ENCODE measurements at regions not wholly inside any gene's neighbourhood (a gene's known extent, or its start where the extent isn't known, plus 50 kb on each side); places are given as distances from the start of the nearest gene placed in this dataset.

DNA sequence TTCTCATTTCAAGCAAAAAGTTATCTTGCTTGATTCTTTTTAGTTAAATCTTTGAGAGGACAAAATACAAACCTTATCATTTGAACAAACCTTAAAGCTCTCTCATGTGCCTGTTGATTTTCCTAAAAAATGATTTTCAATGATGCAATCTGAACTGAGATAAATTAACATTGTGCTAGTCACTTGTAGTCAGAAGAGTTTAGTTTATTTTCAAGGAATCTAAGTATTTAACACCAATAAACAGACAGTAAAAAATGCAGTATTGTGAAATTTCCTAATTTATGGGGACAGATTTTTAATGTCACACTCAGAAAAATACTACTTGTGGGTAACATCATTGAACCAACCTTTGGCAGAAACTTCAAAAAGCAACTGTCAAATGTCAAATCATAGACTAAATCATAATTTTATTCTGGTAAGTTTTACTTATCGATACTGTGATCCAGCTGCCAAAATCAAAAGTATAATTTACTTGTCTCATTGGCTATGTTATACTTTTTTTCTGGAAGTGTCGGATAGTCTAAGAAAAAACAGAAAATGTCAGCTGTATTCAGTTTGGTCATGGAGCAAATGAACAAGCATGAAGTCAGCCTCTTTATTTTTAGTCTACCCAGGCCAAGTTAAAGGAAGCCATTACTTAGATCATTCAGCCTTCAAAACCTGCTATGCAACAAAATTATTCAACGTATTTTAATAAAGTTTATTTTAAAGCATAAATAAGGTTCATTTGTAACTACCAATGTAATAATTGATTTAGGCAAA, 52.4 kb upstream of the FNDC3B start:
- no peak overlapping the region for H3K27ac ChIP-seq (ENCODE audit: control insufficient read depth, insufficient read depth, low read length)
- no peak for FAIRE-seq
- no peaks in the 10 kb centered on the region for H3K36me3 ChIP-seq (ENCODE audit: control insufficient read depth in 2 of 2, extremely low read depth in 1 of 2, insufficient read depth in 2 of 2, low read length in 2 of 2)
- no peaks in the 10 kb centered on the region for H3K4me1 ChIP-seq (ENCODE audit: control insufficient read depth, extremely low read depth, insufficient read depth, low read length)
- TF ChIP-seq EZH2 (IDR thresholded peaks at IDR 0.05; ENCODE audit: low read length) = no peak
- TF ChIP-seq, protein P1, sequence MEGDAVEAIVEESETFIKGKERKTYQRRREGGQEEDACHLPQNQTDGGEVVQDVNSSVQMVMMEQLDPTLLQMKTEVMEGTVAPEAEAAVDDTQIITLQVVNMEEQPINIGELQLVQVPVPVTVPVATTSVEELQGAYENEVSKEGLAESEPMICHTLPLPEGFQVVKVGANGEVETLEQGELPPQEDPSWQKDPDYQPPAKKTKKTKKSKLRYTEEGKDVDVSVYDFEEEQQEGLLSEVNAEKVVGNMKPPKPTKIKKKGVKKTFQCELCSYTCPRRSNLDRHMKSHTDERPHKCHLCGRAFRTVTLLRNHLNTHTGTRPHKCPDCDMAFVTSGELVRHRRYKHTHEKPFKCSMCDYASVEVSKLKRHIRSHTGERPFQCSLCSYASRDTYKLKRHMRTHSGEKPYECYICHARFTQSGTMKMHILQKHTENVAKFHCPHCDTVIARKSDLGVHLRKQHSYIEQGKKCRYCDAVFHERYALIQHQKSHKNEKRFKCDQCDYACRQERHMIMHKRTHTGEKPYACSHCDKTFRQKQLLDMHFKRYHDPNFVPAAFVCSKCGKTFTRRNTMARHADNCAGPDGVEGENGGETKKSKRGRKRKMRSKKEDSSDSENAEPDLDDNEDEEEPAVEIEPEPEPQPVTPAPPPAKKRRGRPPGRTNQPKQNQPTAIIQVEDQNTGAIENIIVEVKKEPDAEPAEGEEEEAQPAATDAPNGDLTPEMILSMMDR (optimal IDR thresholded peaks at IDR 0.05 in 1 of 3, IDR thresholded peaks at IDR 0.05 in 1 of 3, conservative IDR thresholded peaks at IDR 0.05 in 1 of 3; ENCODE audit: extremely low read depth in 1 of 3, insufficient read depth in 2 of 3, low read length in 3 of 3) = no peak
- no peak overlapping the region for H3K9ac ChIP-seq (ENCODE audit: control insufficient read depth, extremely low read depth, insufficient read depth, low read length)
- no peak overlapping the region for H3K4me2 ChIP-seq (ENCODE audit: control insufficient read depth, extremely low read depth, insufficient read depth, low read depth, low read length)
- H3K79me2 ChIP-seq (ENCODE audit: control insufficient read depth, insufficient read depth, low read length) = no peaks in the 10 kb centered on the region
- no peak for DNase-seq (ENCODE audit: low read depth, low spot score)
- H3K4me3 ChIP-seq (ENCODE audit: control insufficient read depth in 2 of 3, extremely low read depth in 1 of 3, insufficient read depth in 2 of 3, low read depth in 1 of 3, low read length in 3 of 3) = no peak overlapping the region
- H2AFZ ChIP-seq (ENCODE audit: control insufficient read depth, low read length) = no peak overlapping the region
- no peaks in the 10 kb centered on the region for H3K9me1 ChIP-seq (ENCODE audit: control insufficient read depth, extremely low read depth, insufficient read depth, low read length)
- no peaks in the 10 kb centered on the region for H4K20me1 ChIP-seq (ENCODE audit: control insufficient read depth, extremely low read depth, insufficient read depth, low read length)
- dilution Hi-C loops (cut with MboI; ENCODE audit: extremely low pct_ligation_motif_present, low sequenced_read_pairs) = no loop called here
- H3K27me3 ChIP-seq (ENCODE audit: control insufficient read depth, extremely low read depth, insufficient read depth, low read length) = no peaks in the 10 kb centered on the region
- no peaks in the 10 kb centered on the region for H3K9me3 ChIP-seq (ENCODE audit: control insufficient read depth, low read depth, low read length)

Data from keratinocyte (primary cell).